ENCODE measurements at regions not wholly inside any gene's neighbourhood (a gene's known extent, or its start where the extent isn't known, plus 50 kb on each side); places are given as distances from the start of the nearest gene placed in this dataset.

DNA sequence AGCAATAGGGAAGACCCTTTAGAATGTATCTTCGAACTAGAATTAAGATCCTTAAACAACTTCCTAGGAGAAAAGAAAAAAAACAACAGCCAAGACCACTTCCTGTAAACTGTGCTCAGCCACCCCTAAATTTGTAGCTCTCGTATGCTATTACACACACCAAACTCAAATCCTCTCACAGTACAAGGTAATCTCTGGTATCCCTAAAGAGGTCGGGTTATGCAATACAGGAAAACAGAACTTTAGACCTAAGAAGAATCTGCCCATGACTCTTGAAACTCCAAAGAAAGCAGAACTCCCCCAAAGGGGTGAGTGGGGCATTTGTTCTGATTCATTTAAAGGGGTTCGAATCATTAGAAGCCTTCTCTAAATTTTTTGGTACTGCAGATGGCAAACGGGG lies 170.9 kb upstream of the CASK start:
- peak overlapping the region in 5 of 11 experiments; percentile 24 to 60 (median 39); a peak in 8 of 22 replicates for H3K27ac ChIP-seq
- peak overlapping the region in 9 of 11 experiments; percentile 3 to 62 (median 44); a peak in 13 of 22 replicates for H3K4me2 ChIP-seq
- peaks cover 95 to 100% (median 96%) of the 10 kb centered on the region in 11 experiments for H3K27me3 ChIP-seq
- peaks cover 0 to 5% (median 0%) of the 10 kb centered on the region in 11 experiments; a peak in 1 of 22 replicates for H4K20me1 ChIP-seq
- peak overlapping the region in 1 of 11 experiments; percentile 8; a peak in 1 of 22 replicates for H3K9ac ChIP-seq
- H3K4me1 ChIP-seq, result peaks cover 0 to 30% (median 13%) of the 10 kb centered on the region in 10 experiments; a peak in 13 of 20 replicates
- no peak for TF ChIP-seq Cebpa-rat (IDR thresholded peaks at IDR 0.05)
- H3K9me3 ChIP-seq (replicated peaks in 1 of 11), result no peaks in the 10 kb centered on the region
- H3K4me3 ChIP-seq, result peak overlapping the region in 1 of 10 experiments; percentile 17; a peak in 1 of 20 replicates
- no peaks in the 10 kb centered on the region for H3K36me3 ChIP-seq

DNA sequence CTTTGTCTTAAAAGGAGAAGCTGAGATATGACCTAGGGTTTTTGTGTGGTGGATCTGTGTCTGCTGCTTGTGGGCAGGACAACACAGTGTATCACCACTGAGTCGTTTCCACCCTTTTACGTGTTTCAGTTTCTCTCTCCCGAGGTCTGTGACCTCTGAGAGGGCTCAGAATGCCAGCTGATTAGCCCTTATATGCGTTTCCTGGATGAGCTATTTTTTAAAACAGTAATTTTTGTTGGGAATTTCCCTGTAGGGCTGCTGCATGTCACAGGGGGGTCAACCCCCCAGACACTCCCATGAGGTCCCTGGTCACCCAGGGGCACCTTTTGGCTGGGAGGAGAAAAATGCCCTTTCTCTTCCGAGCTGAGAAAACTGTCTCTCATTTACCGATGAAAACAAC lies 170.4 kb upstream of the CASK start:
- H3K27ac ChIP-seq, result peak overlapping the region in 5 of 11 experiments; percentile 24 to 60 (median 39); a peak in 8 of 22 replicates
- TF ChIP-seq Cebpa-rat (IDR thresholded peaks at IDR 0.05), result no peak

GRCh38 chrX:42090395-42090794 lies 167.0 kb upstream of the CASK start:
- Histone ChIP-seq H3K4me2 (no peak overlapping the region), H3K27ac (no peak overlapping the region), H3K4me1 (peaks cover 0 to 21% (median 13%) of the 10 kb centered on the region in 10 experiments; a peak in 12 of 20 replicates)

More for the DNA sequence above, 170.4 kb upstream of the CASK start:
- Histone ChIP-seq H3K4me2 (peak overlapping the region in 9 of 11 experiments; percentile 3 to 62 (median 44); a peak in 13 of 22 replicates), H4K20me1 (peaks cover 0 to 5% (median 0%) of the 10 kb centered on the region in 11 experiments; a peak in 1 of 22 replicates), H3K4me1 (peaks cover 0 to 30% (median 13%) of the 10 kb centered on the region in 10 experiments; a peak in 13 of 20 replicates), H3K9me3 (replicated peaks in 1 of 11) (no peaks in the 10 kb centered on the region), H3K36me3 (no peaks in the 10 kb centered on the region), H3K9ac (peak overlapping the region in 1 of 11 experiments; percentile 8; a peak in 1 of 22 replicates), H3K4me3 (peak overlapping the region in 1 of 10 experiments; percentile 17; a peak in 1 of 20 replicates), H3K27me3 (peaks cover 95 to 100% (median 96%) of the 10 kb centered on the region in 11 experiments)

DNA sequence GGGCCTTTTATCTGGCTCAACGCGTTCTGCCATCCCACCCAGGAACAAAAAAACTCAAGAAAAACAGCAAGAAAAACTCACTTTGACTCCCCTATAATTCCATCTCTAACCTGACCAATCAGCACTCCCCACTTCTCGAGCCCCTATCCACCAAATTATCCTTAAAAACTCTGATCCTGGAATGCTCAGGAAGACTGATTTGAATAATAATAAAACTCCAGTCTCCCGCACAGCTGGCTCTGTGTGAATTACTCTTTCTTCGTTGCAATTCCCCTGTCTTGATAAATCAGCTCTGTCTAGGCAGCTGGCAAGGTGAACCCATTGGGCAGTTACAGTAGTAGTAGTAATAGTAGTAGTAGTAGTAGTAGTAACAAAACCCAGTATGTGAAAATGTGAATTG lies 165.7 kb upstream of the CASK start:
- H3K4me3 ChIP-seq, result no peak overlapping the region
- no peaks in the 10 kb centered on the region for H3K9me3 ChIP-seq (replicated peaks in 1 of 11)
- no peak for TF ChIP-seq Cebpa-rat (IDR thresholded peaks at IDR 0.05)
- H4K20me1 ChIP-seq, result peaks cover 0 to 5% (median 0%) of the 10 kb centered on the region in 11 experiments; a peak in 1 of 22 replicates
- peaks cover 0 to 9% (median 6%) of the 10 kb centered on the region in 10 experiments; a peak in 11 of 20 replicates for H3K4me1 ChIP-seq
- H3K9ac ChIP-seq, result no peak overlapping the region
- no peak overlapping the region for H3K4me2 ChIP-seq
- H3K27ac ChIP-seq, result no peak overlapping the region
- peaks cover 91 to 100% (median 96%) of the 10 kb centered on the region in 11 experiments for H3K27me3 ChIP-seq
- no peaks in the 10 kb centered on the region for H3K36me3 ChIP-seq

More at GRCh38 chrX:42090395-42090794, 167.0 kb upstream of the CASK start:
- no peak for TF ChIP-seq Cebpa-rat (IDR thresholded peaks at IDR 0.05)
- H3K4me3 ChIP-seq, result no peak overlapping the region
- no peaks in the 10 kb centered on the region for H3K9me3 ChIP-seq (replicated peaks in 1 of 11)
- H3K36me3 ChIP-seq, result no peaks in the 10 kb centered on the region
- H3K9ac ChIP-seq, result no peak overlapping the region
- peaks cover 91 to 100% (median 96%) of the 10 kb centered on the region in 11 experiments for H3K27me3 ChIP-seq
- H4K20me1 ChIP-seq, result peaks cover 0 to 5% (median 0%) of the 10 kb centered on the region in 11 experiments; a peak in 1 of 22 replicates

GRCh38 chrX:42087960-42088359 lies 164.6 kb upstream of the CASK start:
- Histone ChIP-seq H3K9me3 (replicated peaks in 1 of 11) (no peaks in the 10 kb centered on the region), H3K4me1 (no peaks in the 10 kb centered on the region), H3K9ac (no peak overlapping the region), H3K36me3 (no peaks in the 10 kb centered on the region), H4K20me1 (peaks cover 0 to 5% (median 0%) of the 10 kb centered on the region in 11 experiments; a peak in 1 of 22 replicates), H3K27ac (no peak overlapping the region), H3K27me3 (peaks cover 91 to 100% (median 96%) of the 10 kb centered on the region in 11 experiments), H3K4me3 (no peak overlapping the region), H3K4me2 (no peak overlapping the region)
- no peak for TF ChIP-seq Cebpa-rat (IDR thresholded peaks at IDR 0.05)

- Histone ChIP-seq H3K27ac (no peak overlapping the region), H3K9ac (no peak overlapping the region), H3K36me3 (no peaks in the 10 kb centered on the region), H3K4me1 (no peaks in the 10 kb centered on the region), H3K9me3 (replicated peaks in 1 of 11) (no peaks in the 10 kb centered on the region), H3K4me2 (no peak overlapping the region), H3K27me3 (peaks cover 92 to 100% (median 99%) of the 10 kb centered on the region in 11 experiments), H4K20me1 (peaks cover 0 to 5% (median 0%) of the 10 kb centered on the region in 11 experiments; a peak in 1 of 22 replicates), H3K4me3 (no peak overlapping the region)
- no peak for TF ChIP-seq Cebpa-rat (IDR thresholded peaks at IDR 0.05)
Observed at GRCh38 chrX:42085836-42086235, 162.5 kb upstream of the CASK start.

GRCh38 chrX:42079968-42080367 lies 156.6 kb upstream of the CASK start:
- Histone ChIP-seq H3K4me1 (no peaks in the 10 kb centered on the region), H3K4me2 (no peak overlapping the region), H3K36me3 (no peaks in the 10 kb centered on the region), H3K9me3 (replicated peaks in 1 of 11) (no peaks in the 10 kb centered on the region; a peak in 2 of 22 replicates), H3K9ac (no peak overlapping the region), H3K27ac (no peak overlapping the region), H3K27me3 (peaks cover 93 to 100% (median 99%) of the 10 kb centered on the region in 11 experiments), H3K4me3 (no peak overlapping the region), H4K20me1 (peaks cover 0 to 7% (median 0%) of the 10 kb centered on the region in 11 experiments; a peak in 1 of 22 replicates)
- no peak for TF ChIP-seq Cebpa-rat (IDR thresholded peaks at IDR 0.05)

- Histone ChIP-seq H3K9me3 (replicated peaks in 1 of 11) (no peaks in the 10 kb centered on the region; a peak in 2 of 22 replicates), H3K9ac (no peak overlapping the region), H3K4me1 (no peaks in the 10 kb centered on the region), H3K4me2 (no peak overlapping the region), H3K27ac (no peak overlapping the region), H4K20me1 (peaks cover 0 to 7% (median 0%) of the 10 kb centered on the region in 11 experiments; a peak in 1 of 22 replicates), H3K36me3 (no peaks in the 10 kb centered on the region), H3K4me3 (no peak overlapping the region), H3K27me3 (peaks cover 94 to 100% (median 99%) of the 10 kb centered on the region in 11 experiments)
- TF ChIP-seq Cebpa-rat (IDR thresholded peaks at IDR 0.05), result no peak
Observed at GRCh38 chrX:42077675-42078074, 154.3 kb upstream of the CASK start.

DNA sequence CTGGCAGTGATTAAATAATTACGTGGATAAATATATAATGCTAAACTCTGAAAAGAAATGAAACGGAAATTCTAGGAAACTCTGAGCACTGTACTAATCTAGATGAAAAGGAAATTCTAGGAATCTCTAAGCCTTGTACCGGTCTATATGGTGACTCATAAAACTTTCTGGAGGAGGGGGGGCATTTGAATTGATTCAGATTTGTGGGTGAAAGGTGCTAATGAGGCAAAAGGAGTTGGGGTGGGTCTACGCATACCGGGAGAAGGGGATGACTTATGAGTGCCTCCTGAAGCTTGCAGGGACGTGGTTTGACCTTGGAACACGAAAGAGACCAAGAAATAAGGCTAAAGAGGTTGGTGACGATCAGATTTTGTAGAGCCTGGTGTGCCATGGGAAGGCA lies 151.7 kb upstream of the CASK start:
- no peaks in the 10 kb centered on the region for H3K4me1 ChIP-seq
- H4K20me1 ChIP-seq, result peaks cover 0 to 7% (median 0%) of the 10 kb centered on the region in 11 experiments; a peak in 2 of 22 replicates
- H3K27ac ChIP-seq, result no peak overlapping the region
- no peaks in the 10 kb centered on the region for H3K36me3 ChIP-seq
- H3K4me3 ChIP-seq, result no peak overlapping the region
- peaks cover 98 to 100% (median 100%) of the 10 kb centered on the region in 11 experiments for H3K27me3 ChIP-seq
- no peaks in the 10 kb centered on the region; a peak in 2 of 22 replicates for H3K9me3 ChIP-seq (replicated peaks in 1 of 11)
- H3K4me2 ChIP-seq, result no peak overlapping the region
- H3K9ac ChIP-seq, result no peak overlapping the region
- no peak for TF ChIP-seq Cebpa-rat (IDR thresholded peaks at IDR 0.05)

All from BLaER1 treated with 17β-estradiol and CSF1 and Interleukin-3, amounts not matched to agents 10 nM and 100 nM (cell line).